ENCODE measurements at regions not wholly inside any gene's neighbourhood (a gene's known extent, or its start where the extent isn't known, plus 50 kb on each side); places are given as distances from the start of the nearest gene placed in this dataset.
A peak's percentile ranks its signal among the peaks of the same experiment; 100 is the strongest.

- DNase-seq (ENCODE audit: low spot score), result no peak
These were observed 63.0 kb upstream of the ACSL3 start for GRCh38 chr2:222797871-222798270.

GRCh38 chr2:222798528-222798927 is 62.3 kb upstream of the ACSL3 start:
- DNase-seq (ENCODE audit: low spot score), result no peak

GRCh38 chr2:222799262-222799918 is 61.4 kb upstream of the ACSL3 start:
- no peak for DNase-seq (ENCODE audit: low spot score)

GRCh38 chr2:222802514-222803196 is 58.2 kb upstream of the ACSL3 start:
- DNase-seq (ENCODE audit: low spot score), result no peak

- no peak for DNase-seq (ENCODE audit: low spot score)
These were observed 56.5 kb upstream of the ACSL3 start for GRCh38 chr2:222804351-222804750.

- peak; percentile 22 for DNase-seq (ENCODE audit: low spot score)
These were observed 55.1 kb upstream of the ACSL3 start for GRCh38 chr2:222805591-222806304.

GRCh38 chr2:222806526-222807137 is 54.2 kb upstream of the ACSL3 start:
- no peak for DNase-seq (ENCODE audit: low spot score)

GRCh38 chr2:222807431-222807830 is 53.4 kb upstream of the ACSL3 start:
- no peak for DNase-seq (ENCODE audit: low spot score)

- no peak for DNase-seq (ENCODE audit: low spot score)
These were observed 51.3 kb upstream of the ACSL3 start for GRCh38 chr2:222809582-222809981.

GRCh38 chr2:222810044-222810443 is 50.8 kb upstream of the ACSL3 start:
- DNase-seq (ENCODE audit: low spot score), result no peak

All from AG20443 (cell line).